H1 (cell line): ENCODE measurements at regions not wholly inside any gene's neighbourhood (a gene's known extent, or its start where the extent isn't known, plus 50 kb on each side); places are given as distances from the start of the nearest gene placed in this dataset.

ENCODE experiments used
- CTCF ChIA-PET: fragments of 300-600 bp; sonication (Branson Sonifier 250); formaldehyde crosslinking; loops from one replicate; lab custom pipeline; 2021; ENCODE audit not compliant: partially characterized antibody; lab: Charles Lee
- POLR2A ChIA-PET: fragments of 300-600 bp; sonication (Branson Sonifier 250); formaldehyde crosslinking; loops from one replicate; lab custom pipeline; 2021; ENCODE audit warnings: inconsistent platforms; ENCODE audit not compliant: partially characterized antibody; lab: Charles Lee
- DNase-seq, 2 experiments: peaks; one replicate each; pipeline versions ENCODE4 v3.0.0 to v3.0.0-alpha.2; 2010 to 2022; ENCODE audit warnings: low spot score in 2 of 2, low read depth in 1 of 2, mixed read lengths in 1 of 2
- FAIRE-seq: peaks from 2 replicates; lab custom pipeline; 2011; peaks lifted over from hg19 to GRCh38; lab: Jason Lieb, UNC
- H2AFZ ChIP-seq: 2 replicates; pipeline ENCODE4 v1.8.1; 2012; ENCODE audit warnings: low read length, inconsistent platforms
- H2AK5ac ChIP-seq: 2 replicates; pipeline ENCODE4 v1.6.1; 2013; ENCODE audit warnings: low read depth, low read length
- H2BK120ac ChIP-seq: replicated peaks from 2 replicates; pipeline ENCODE3; 2013; ENCODE audit warnings: low read depth, low read length, inconsistent platforms
- H2BK12ac ChIP-seq: 2 replicates; pipeline ENCODE4 v1.6.1; 2013; ENCODE audit warnings: low read depth, low read length
- H2BK15ac ChIP-seq: 2 replicates; pipeline ENCODE4 v1.6.1; 2013; ENCODE audit warnings: low read length
- H2BK20ac ChIP-seq: 2 replicates; pipeline ENCODE4 v1.6.1; 2013; ENCODE audit warnings: low read length
- H2BK5ac ChIP-seq: 2 replicates; pipeline ENCODE4 v1.6.1; 2013; ENCODE audit warnings: low read depth, low read length
- H3K14ac ChIP-seq: 2 replicates; pipeline ENCODE4 v1.6.1; 2013; ENCODE audit warnings: inconsistent platforms; ENCODE audit not compliant: insufficient read length
- H3K18ac ChIP-seq: 2 replicates; pipeline ENCODE4 v1.6.1; 2013; ENCODE audit warnings: low read length; ENCODE audit errors: extremely low read depth
- H3K23ac ChIP-seq: 2 replicates; pipeline ENCODE4 v1.6.1; 2013; ENCODE audit warnings: inconsistent platforms; ENCODE audit not compliant: insufficient read length
- H3K23me2 ChIP-seq: 2 replicates; pipeline ENCODE4 v1.6.1; 2013; ENCODE audit warnings: low read depth, low read length
- H3K27ac ChIP-seq: 2 replicates; pipeline ENCODE4 v1.6.1; 2011; ENCODE audit warnings: low read depth, low read length, inconsistent platforms
- H3K27me3 ChIP-seq, 4 experiments: replicated peaks in 1 of 4; 1 replicate in 1 of 4; 2 replicates in 3 of 4; pipeline versions ENCODE4 v1.6.1 to v1.8.1; 2011 to 2013; ENCODE audit warnings: low read length in 3 of 4, mild to moderate bottlenecking in 3 of 4, inconsistent platforms in 2 of 4, mixed read lengths in 2 of 4, moderate library complexity in 1 of 4; ENCODE audit not compliant: control insufficient read depth in 3 of 4, insufficient read depth in 3 of 4; ENCODE audit errors: extremely low read depth in 1 of 4
- H3K36me3 ChIP-seq, 4 experiments: 2 replicates each; pipeline versions ENCODE4 v1.6.1 to v1.8.1; 2011 to 2013; ENCODE audit warnings: mild to moderate bottlenecking in 4 of 4, low read length in 3 of 4, moderate library complexity in 2 of 4, control low read depth in 1 of 4, inconsistent platforms in 1 of 4; ENCODE audit not compliant: insufficient read depth in 4 of 4, control insufficient read depth in 2 of 4
- H3K4ac ChIP-seq: replicated peaks from 2 replicates; pipeline ENCODE3; 2013; ENCODE audit warnings: low read length, low read depth, mixed read lengths, inconsistent platforms; ENCODE audit not compliant: insufficient read length
- H3K4me1 ChIP-seq, 4 experiments: replicated peaks in 1 of 4; 1 replicate in 1 of 4; 2 replicates in 3 of 4; pipeline versions ENCODE4 v1.6.1 to v1.8.1; 2011 to 2013; ENCODE audit warnings: low read length in 3 of 4, inconsistent platforms in 2 of 4, mixed read lengths in 1 of 4; ENCODE audit not compliant: insufficient read depth in 4 of 4, control insufficient read depth in 3 of 4
- H3K4me2 ChIP-seq, 2 experiments: 2 replicates each; pipeline versions ENCODE4 v1.6.1 to v1.8.1; 2011 to 2013; ENCODE audit warnings: low read depth in 2 of 2, low read length in 2 of 2, control low read depth in 1 of 2, inconsistent platforms in 1 of 2, mild to moderate bottlenecking in 1 of 2; ENCODE audit not compliant: insufficient read depth in 1 of 2
- H3K4me3 ChIP-seq, 4 experiments: fragments of 200-600, 300-600 bp in 1 of 4; sonication (generic), shearing (Covaris generic), sonication (Bioruptor Twin) in 1 of 4; 2 replicates each; pipeline versions ENCODE4 v1.5.1 to v1.8.1; 2011 to 2016; ENCODE audit warnings: low read length in 4 of 4, low read depth in 3 of 4, control low read depth in 2 of 4, inconsistent platforms in 2 of 4, mild to moderate bottlenecking in 2 of 4, mixed read lengths in 1 of 4, moderate library complexity in 1 of 4; ENCODE audit not compliant: insufficient read depth in 2 of 4; ENCODE audit errors: extremely low read depth in 1 of 4
- H3K56ac ChIP-seq: replicated peaks from 2 replicates; pipeline ENCODE3; 2013; ENCODE audit warnings: low read depth, mild to moderate bottlenecking, mixed read lengths, low read length, inconsistent platforms; ENCODE audit not compliant: insufficient read length
- H3K79me1 ChIP-seq: 2 replicates; pipeline ENCODE4 v1.6.1; 2013; ENCODE audit warnings: low read depth, low read length, control low read depth
- H3K79me2 ChIP-seq, 2 experiments: 2 replicates each; pipeline versions ENCODE4 v1.6.1 to v1.8.1; 2012 to 2013; ENCODE audit warnings: low read length in 2 of 2, mild to moderate bottlenecking in 2 of 2, inconsistent platforms in 1 of 2; ENCODE audit not compliant: insufficient read depth in 2 of 2, control insufficient read depth in 1 of 2
- H3K9ac ChIP-seq, 4 experiments: replicated peaks in 1 of 4; 1 replicate in 1 of 4; 2 replicates in 3 of 4; pipeline versions ENCODE4 v1.6.1 to v1.8.1; 2011 to 2013; ENCODE audit warnings: low read depth in 3 of 4, low read length in 3 of 4, control low read depth in 2 of 4, mild to moderate bottlenecking in 2 of 4, moderate library complexity in 2 of 4, inconsistent platforms in 1 of 4; ENCODE audit errors: extremely low read depth in 1 of 4
- H3K9me3 ChIP-seq, 2 experiments: 2 replicates each; pipeline versions ENCODE4 v1.6.1 to v1.8.1; 2012 to 2013; ENCODE audit warnings: mild to moderate bottlenecking in 2 of 2, moderate library complexity in 2 of 2, control low read depth in 1 of 2, inconsistent platforms in 1 of 2, low read depth in 1 of 2, low read length in 1 of 2, mixed read lengths in 1 of 2; ENCODE audit not compliant: insufficient read depth in 2 of 2
- H4K20me1 ChIP-seq, 2 experiments: replicated peaks in 1 of 2; 2 replicates each; pipeline versions ENCODE3 to v1.8.1; 2011 to 2013; ENCODE audit warnings: inconsistent platforms in 2 of 2, low read length in 2 of 2, mild to moderate bottlenecking in 1 of 2; ENCODE audit not compliant: insufficient read depth in 2 of 2, control insufficient read depth in 1 of 2
- H4K5ac ChIP-seq: 2 replicates; pipeline ENCODE4 v1.6.1; 2013; ENCODE audit warnings: low read length, low read depth, mixed read lengths, inconsistent platforms; ENCODE audit not compliant: insufficient read length
- H4K8ac ChIP-seq: 2 replicates; pipeline ENCODE4 v1.8.0; 2013; ENCODE audit warnings: mild to moderate bottlenecking, moderate library complexity, low read length, inconsistent platforms; ENCODE audit not compliant: insufficient read depth; ENCODE audit errors: extremely low read depth
- H4K91ac ChIP-seq: replicated peaks from 2 replicates; pipeline ENCODE3; 2013; ENCODE audit warnings: low read length, mixed read lengths, inconsistent platforms; ENCODE audit not compliant: insufficient read length
- E2F6 ChIP-seq: IDR thresholded peaks from 2 replicates; pipeline ENCODE4 v1.6.1; 2012; ENCODE audit warnings: inconsistent platforms
- EGR1 ChIP-seq: IDR thresholded peaks from 2 replicates; pipeline ENCODE4 v1.6.1; 2011; ENCODE audit warnings: low read depth, low read length, borderline replicate concordance
- EP300 ChIP-seq, 2 experiments: IDR thresholded peaks; 1 replicate in 1 of 2; 2 replicates in 1 of 2; pipeline ENCODE4 v1.6.1; 2011 to 2012; ENCODE audit warnings: low read depth in 2 of 2, low read length in 2 of 2, mild to moderate bottlenecking in 2 of 2, borderline replicate concordance in 1 of 2, inconsistent platforms in 1 of 2, moderate library complexity in 1 of 2
- EZH2 ChIP-seq: fragments of 200-600 bp; sonication (generic); IDR thresholded peaks from 2 replicates; pipeline ENCODE4 v1.7.1; 2012; ENCODE audit warnings: low read depth, mild to moderate bottlenecking, moderate library complexity, low read length, inconsistent platforms; ENCODE audit not compliant: severe bottlenecking
- FOSL1 ChIP-seq: IDR thresholded peaks from 2 replicates; pipeline ENCODE4 v1.6.1; 2011; ENCODE audit warnings: mild to moderate bottlenecking, low read depth, low read length, moderate library complexity; ENCODE audit not compliant: insufficient read depth
- MAFK ChIP-seq: IDR thresholded peaks from 2 replicates; pipeline ENCODE4 v1.6.1; 2012; ENCODE audit warnings: low read depth, mild to moderate bottlenecking, improper control_type of control experiment, low read length
- NRF1 ChIP-seq: IDR thresholded peaks from 2 replicates; pipeline ENCODE4 v1.6.1; 2011; ENCODE audit warnings: mild to moderate bottlenecking, low read depth, low read length, improper control_type of control experiment
- POLR2A ChIP-seq, 2 experiments: IDR thresholded peaks; 1 replicate in 1 of 2; 2 replicates in 1 of 2; pipeline ENCODE4 v1.6.1; 2011; ENCODE audit warnings: low read depth in 2 of 2, low read length in 2 of 2, mild to moderate bottlenecking in 2 of 2; ENCODE audit errors: control extremely low read depth in 1 of 2
- RNF2 ChIP-seq: fragments of 200-900, 300-1000 bp; sonication (generic); IDR thresholded peaks from 2 replicates; pipeline ENCODE4 v1.7.1; 2016; ENCODE audit warnings: borderline replicate concordance, low read depth, mild to moderate bottlenecking, antibody characterized with exemption, low read length; ENCODE audit not compliant: poor library complexity, severe bottlenecking; ENCODE audit errors: missing control alignments
- RXRA ChIP-seq: IDR thresholded peaks from 2 replicates; pipeline ENCODE4 v1.6.1; 2011; ENCODE audit warnings: low read depth, mild to moderate bottlenecking, low read length, moderate library complexity; ENCODE audit not compliant: insufficient read depth
- SP2 ChIP-seq: IDR thresholded peaks from 2 replicates; pipeline ENCODE4 v1.6.1; 2012; ENCODE audit warnings: mild to moderate bottlenecking, low read length, inconsistent platforms
- TAF1 ChIP-seq: IDR thresholded peaks from 2 replicates; pipeline ENCODE4 v1.6.1; 2011; ENCODE audit warnings: mild to moderate bottlenecking, low read depth, low read length
- TCF12 ChIP-seq: IDR thresholded peaks from 2 replicates; pipeline ENCODE4 v1.6.1; 2011; ENCODE audit warnings: low read depth, mild to moderate bottlenecking, low read length
- WGBS, 2 experiments: shearing (Covaris generic) in 1 of 2; methylation state at CpG; one replicate each; pipeline versions ENCODE4 v1.1.6 to v1.1.7; 2013 to 2015; ENCODE audit warnings: low lambda C conversion rate in 2 of 2, mixed read lengths in 2 of 2, inconsistent platforms in 1 of 2, low coverage in 1 of 2, missing lambda C conversion rate in 1 of 2; ENCODE audit not compliant: insufficient replicate concordance in 2 of 2, insufficient coverage in 1 of 2, insufficient read length in 1 of 2; ENCODE audit errors: extremely low coverage in 1 of 2, missing lambda C conversion rate in 1 of 2; 5-methylcytosine and 5-hydroxymethylcytosine counted together
- TF ChIP-seq, protein P1 (sequence below): IDR thresholded peaks from 2 replicates; pipeline ENCODE4 v1.6.1; 2012; ENCODE audit warnings: inconsistent platforms

DNA sequence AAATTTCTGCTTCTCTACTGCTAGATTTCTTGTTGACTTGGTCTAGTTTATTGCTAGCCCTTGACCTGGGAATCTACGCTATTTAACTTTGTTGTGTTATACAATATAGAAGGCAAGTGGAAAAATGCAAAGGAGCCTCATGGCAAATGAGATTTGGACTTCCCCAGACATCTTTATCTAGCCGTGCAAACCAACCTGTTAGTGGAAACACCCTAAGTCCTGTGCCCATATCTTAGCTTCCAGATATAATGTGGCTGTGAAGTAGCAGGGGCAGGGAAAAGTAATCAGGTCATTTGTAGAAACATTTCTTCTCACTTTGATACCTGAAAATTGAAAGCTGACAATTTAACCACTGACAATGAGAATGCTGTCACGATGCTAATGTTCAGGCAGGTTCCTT, 90.7 kb upstream of the ATP2B1 start:
- H3K36me3 ChIP-seq = no peaks in the 10 kb centered on the region
- H2BK5ac ChIP-seq = no peak overlapping the region
- H4K20me1 ChIP-seq = no peaks in the 10 kb centered on the region
- DNase-seq = no peak
- no peak overlapping the region for H2AFZ ChIP-seq
- FAIRE-seq = no peak
- H4K5ac ChIP-seq = no peak overlapping the region
- 95% methylated on average over 3 of the region's 3 CpGs; no CpG with 5 or more reads in 1 of the 2 experiments for WGBS, 2 experiments
- H3K56ac ChIP-seq = no peak overlapping the region
- H3K4me2 ChIP-seq = no peak overlapping the region
- no peak overlapping the region for H2BK15ac ChIP-seq
- no peak overlapping the region for H3K27ac ChIP-seq
- no peak overlapping the region for H2BK120ac ChIP-seq
- H3K9me3 ChIP-seq = no peaks in the 10 kb centered on the region
- no peaks in the 10 kb centered on the region for H3K79me1 ChIP-seq
- H3K4ac ChIP-seq = no peak overlapping the region
- H3K79me2 ChIP-seq = no peaks in the 10 kb centered on the region
- no peak overlapping the region for H2AK5ac ChIP-seq
- CTCF ChIA-PET = interaction anchor here (1.0 to 2.0 kb wide), 3 partner anchors 15 to 256 kb away, joined by 3 to 5 read pairs (median 3); no protein-coding TSS in a partner anchor
- H3K9ac ChIP-seq = no peak overlapping the region
- H3K27me3 ChIP-seq = no peaks in the 10 kb centered on the region
- no peak overlapping the region for H4K91ac ChIP-seq
- H3K23ac ChIP-seq = no peak overlapping the region
- POLR2A ChIA-PET = no interaction called here
- no peaks in the 10 kb centered on the region for H3K4me1 ChIP-seq
- H3K4me3 ChIP-seq = no peak overlapping the region
- no peak overlapping the region for H3K18ac ChIP-seq
- no peak overlapping the region for H3K14ac ChIP-seq
- H3K23me2 ChIP-seq = no peaks in the 10 kb centered on the region
- H2BK12ac ChIP-seq = no peak overlapping the region
- no peak overlapping the region for H2BK20ac ChIP-seq
- no peak overlapping the region for H4K8ac ChIP-seq
- TF ChIP-seq, protein P1, sequence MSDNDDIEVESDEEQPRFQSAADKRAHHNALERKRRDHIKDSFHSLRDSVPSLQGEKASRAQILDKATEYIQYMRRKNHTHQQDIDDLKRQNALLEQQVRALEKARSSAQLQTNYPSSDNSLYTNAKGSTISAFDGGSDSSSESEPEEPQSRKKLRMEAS = no peak
- no peak for TF ChIP-seq EP300 (IDR thresholded peaks at IDR 0.05; ENCODE audit: borderline replicate concordance in 1 of 2, low read depth in 2 of 2, low read length in 2 of 2)
- no peak for TF ChIP-seq TCF12
- no peak for TF ChIP-seq NRF1
- no peak for TF ChIP-seq FOSL1
- TF ChIP-seq POLR2A (IDR thresholded peaks at IDR 0.05; ENCODE audit: control extremely low read depth in 1 of 2, low read depth in 2 of 2, low read length in 2 of 2) = no peak
- no peak for TF ChIP-seq E2F6
- TF ChIP-seq EGR1 = no peak
- TF ChIP-seq RNF2 = no peak
- no peak for TF ChIP-seq EZH2
- TF ChIP-seq MAFK = no peak
- TF ChIP-seq SP2 = no peak
- TF ChIP-seq RXRA = no peak
- TF ChIP-seq TAF1 = no peak
